ENCODE measurements at regions not wholly inside any gene's neighbourhood (a gene's known extent, or its start where the extent isn't known, plus 50 kb on each side); places are given as distances from the start of the nearest gene placed in this dataset.

DNA sequence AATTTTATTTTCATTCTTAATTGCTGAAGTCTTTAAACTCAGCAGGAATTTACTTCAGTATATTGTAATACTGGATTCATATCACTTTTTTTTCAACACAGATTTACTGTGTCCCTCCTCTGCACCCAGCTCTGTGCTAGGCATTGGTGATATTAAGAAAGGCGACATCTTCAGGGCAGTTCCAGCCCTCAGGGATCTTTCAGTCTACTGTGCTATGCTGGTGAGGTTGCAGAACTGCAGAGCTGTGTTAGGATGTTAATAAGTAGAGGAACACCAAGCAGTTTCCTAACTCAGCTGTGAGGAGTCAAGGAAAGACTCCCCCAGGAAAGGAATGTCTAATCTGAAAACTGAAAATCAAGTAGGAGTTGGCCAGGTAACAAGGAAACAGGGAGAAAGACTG is 158.2 kb upstream of the NPY start:
- no peak overlapping the region for H3K27ac ChIP-seq
- H3K36me3 ChIP-seq = no peaks in the 10 kb centered on the region
- no peaks in the 10 kb centered on the region for H3K4me1 ChIP-seq (replicated peaks)
- no peak for DNase-seq (ENCODE audit: low read depth in 1 of 2, low spot score in 2 of 2)
- H3K4me3 ChIP-seq = no peak overlapping the region
- no peaks in the 10 kb centered on the region for H3K9me3 ChIP-seq (replicated peaks)
- no peaks in the 10 kb centered on the region for H3K27me3 ChIP-seq (replicated peaks)

DNA sequence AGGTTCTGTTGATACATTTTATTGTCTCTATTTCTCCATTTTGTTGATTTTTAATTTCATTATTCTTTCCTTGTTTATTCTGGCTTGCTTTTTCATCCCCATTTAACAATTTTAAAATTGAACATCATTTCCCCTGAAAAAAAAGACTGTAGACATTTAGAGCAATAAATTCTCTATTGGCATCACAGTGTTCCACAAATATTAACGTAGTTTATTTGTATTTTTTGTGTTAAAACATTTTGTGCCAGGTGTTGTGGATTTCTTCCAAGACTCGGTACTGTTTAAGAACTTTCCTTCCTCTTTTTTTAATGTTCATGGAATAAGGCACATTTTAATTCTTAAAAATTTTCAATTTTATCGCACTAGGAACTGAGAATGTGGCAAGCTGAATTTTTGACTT is 156.1 kb upstream of the NPY start:
- H3K27ac ChIP-seq = no peak overlapping the region
- no peaks in the 10 kb centered on the region for H3K4me1 ChIP-seq (replicated peaks)
- H3K27me3 ChIP-seq (replicated peaks) = no peaks in the 10 kb centered on the region
- no peak for DNase-seq (ENCODE audit: low read depth in 1 of 2, low spot score in 2 of 2)
- H3K36me3 ChIP-seq = no peaks in the 10 kb centered on the region
- no peak overlapping the region for H3K4me3 ChIP-seq
- no peaks in the 10 kb centered on the region for H3K9me3 ChIP-seq (replicated peaks)

DNA sequence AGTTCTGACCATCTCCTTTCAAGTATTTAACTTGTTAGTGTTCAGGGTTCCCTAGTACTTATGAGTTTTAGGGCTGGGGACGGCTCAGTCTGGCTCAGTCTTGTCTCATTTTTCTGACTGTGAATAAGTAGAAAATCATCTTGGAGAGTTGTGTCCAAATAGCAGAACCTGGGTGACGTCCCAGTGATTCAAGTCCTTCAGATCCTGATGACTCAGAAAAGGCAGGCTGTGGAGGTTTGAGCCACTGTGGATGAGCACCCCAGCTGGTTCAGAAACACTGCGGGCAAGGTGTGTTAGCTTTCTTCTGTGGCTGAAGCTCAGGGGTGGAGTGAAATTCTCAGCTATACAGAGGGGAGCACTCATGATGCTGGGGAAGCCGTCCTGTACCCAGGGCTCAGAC is 154.4 kb upstream of the NPY start:
- Histone ChIP-seq H3K36me3 (no peaks in the 10 kb centered on the region), H3K27me3 (replicated peaks) (no peaks in the 10 kb centered on the region), H3K27ac (no peak overlapping the region), H3K9me3 (replicated peaks) (no peaks in the 10 kb centered on the region), H3K4me1 (replicated peaks) (no peaks in the 10 kb centered on the region), H3K4me3 (no peak overlapping the region)
- DNase-seq (ENCODE audit: low read depth in 1 of 2, low spot score in 2 of 2) = no peak

DNA sequence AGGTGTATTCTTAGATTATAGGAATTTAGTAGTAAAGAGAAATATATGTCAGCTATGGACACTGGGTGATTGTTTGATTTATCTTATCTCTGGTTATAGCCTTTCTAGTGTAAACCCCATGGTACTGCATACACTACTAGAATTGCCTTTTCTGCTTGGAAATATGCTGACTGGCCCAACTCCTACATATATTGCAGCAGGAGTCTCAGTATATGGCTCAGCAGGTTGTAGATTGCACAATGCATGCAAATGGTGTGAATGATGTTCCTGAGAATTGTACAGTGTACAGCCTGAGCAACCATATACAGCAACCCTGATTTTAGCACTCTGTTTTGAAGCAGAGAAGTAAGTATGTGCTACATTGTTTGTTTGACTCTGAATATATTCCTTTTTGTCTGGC is 153.4 kb upstream of the NPY start:
- Histone ChIP-seq H3K27ac (no peak overlapping the region), H3K4me3 (no peak overlapping the region), H3K9me3 (replicated peaks) (no peaks in the 10 kb centered on the region), H3K27me3 (replicated peaks) (no peaks in the 10 kb centered on the region), H3K36me3 (no peaks in the 10 kb centered on the region), H3K4me1 (replicated peaks) (no peaks in the 10 kb centered on the region)
- DNase-seq (ENCODE audit: low read depth in 1 of 2, low spot score in 2 of 2) = no peak

DNA sequence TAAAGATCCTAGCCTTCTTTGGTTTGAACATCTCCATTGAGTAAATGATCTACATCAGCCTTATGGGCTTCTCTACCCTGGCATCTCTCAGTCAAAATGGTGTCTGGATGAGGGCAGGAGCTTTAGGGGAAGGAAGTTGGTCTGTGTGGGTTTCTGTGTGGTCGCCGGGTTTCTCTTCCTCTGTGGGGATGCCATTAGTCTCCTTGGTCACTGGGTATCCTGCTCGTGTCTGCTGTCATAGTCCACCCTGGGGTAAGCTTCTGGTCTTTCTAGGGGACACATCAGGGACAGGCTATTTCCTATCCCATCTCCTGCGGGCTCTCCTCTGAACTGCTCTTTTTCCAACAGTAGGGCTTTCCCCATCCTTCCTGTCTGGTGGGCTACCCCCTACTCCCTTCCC is 150.3 kb upstream of the NPY start:
- H3K27me3 ChIP-seq (replicated peaks) = no peaks in the 10 kb centered on the region
- no peak for DNase-seq (ENCODE audit: low read depth in 1 of 2, low spot score in 2 of 2)
- H3K4me1 ChIP-seq (replicated peaks) = no peaks in the 10 kb centered on the region
- H3K36me3 ChIP-seq = no peaks in the 10 kb centered on the region
- no peak overlapping the region for H3K27ac ChIP-seq
- no peak overlapping the region for H3K4me3 ChIP-seq
- H3K9me3 ChIP-seq (replicated peaks) = no peaks in the 10 kb centered on the region

DNA sequence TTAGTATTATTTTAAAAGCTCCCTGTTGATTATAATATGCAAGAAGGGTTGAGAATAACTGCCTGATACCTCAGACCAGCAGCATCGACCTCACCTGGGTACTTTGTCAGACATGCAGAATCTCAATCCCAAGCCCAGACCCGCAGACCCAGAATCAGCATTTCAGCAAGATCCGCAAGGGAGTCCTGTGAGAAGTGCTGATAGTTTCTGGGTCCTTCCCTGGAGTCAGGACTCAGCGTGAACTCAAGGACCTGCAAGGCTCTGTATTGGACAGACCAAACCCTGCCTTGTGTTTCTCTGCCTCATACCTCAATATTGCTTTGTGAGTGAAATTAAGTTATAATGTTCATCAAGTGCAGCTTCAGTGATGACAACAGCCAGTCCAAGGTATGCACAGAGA is 149.5 kb upstream of the NPY start:
- H3K27me3 ChIP-seq (replicated peaks) = 0 out of 2 replicates have a peak, but pooled peaks cover 2% of the 10 kb centered on the region
- no peaks in the 10 kb centered on the region for H3K9me3 ChIP-seq (replicated peaks)
- no peak for DNase-seq (ENCODE audit: low read depth in 1 of 2, low spot score in 2 of 2)
- H3K4me1 ChIP-seq (replicated peaks) = no peaks in the 10 kb centered on the region
- H3K4me3 ChIP-seq = no peak overlapping the region
- H3K27ac ChIP-seq = no peak overlapping the region
- H3K36me3 ChIP-seq = no peaks in the 10 kb centered on the region

DNA sequence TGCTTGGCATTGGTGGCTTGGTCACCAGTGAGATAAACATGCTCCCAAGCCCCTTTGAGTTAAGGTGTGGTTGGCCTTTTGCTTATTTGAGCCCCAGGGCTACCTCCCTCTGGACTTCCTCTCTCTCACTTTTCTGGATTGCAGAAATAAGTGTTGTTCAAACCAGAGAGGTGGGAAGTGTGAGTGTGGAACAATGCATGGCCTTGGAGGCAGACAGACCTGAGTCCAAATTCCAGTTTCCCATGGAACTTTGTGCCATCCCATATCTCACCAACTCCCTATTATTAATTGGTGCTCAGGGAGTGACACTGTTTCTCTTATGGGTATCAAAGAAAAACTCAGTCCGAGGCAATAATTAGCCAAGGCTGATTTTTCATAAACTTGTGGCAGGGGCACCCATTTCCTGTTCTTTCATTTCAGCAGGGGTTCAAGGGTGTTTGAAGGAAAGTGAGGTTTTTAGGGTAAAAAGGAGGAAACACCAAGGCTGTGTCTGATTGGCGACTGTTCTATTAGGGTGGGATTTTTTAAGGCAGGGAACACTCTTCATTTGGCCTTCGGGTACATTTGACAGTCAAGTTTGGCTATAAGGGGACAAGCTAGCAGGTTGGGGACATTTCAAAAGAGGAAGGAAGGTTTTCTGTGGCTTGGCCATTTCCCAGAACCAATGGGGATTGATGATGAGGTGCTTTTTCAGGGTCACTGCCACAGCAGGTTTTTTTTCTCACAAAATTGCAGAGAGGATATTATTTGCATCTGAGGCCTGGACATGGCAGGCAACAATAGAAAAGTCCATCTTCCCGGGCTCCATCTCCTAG is 148.8 kb upstream of the NPY start:
- Histone ChIP-seq H3K36me3 (no peaks in the 10 kb centered on the region), H3K4me3 (no peak overlapping the region), H3K4me1 (replicated peaks) (no peaks in the 10 kb centered on the region), H3K9me3 (replicated peaks) (no peaks in the 10 kb centered on the region), H3K27ac (no peak overlapping the region), H3K27me3 (replicated peaks) (0 out of 2 replicates have a peak, but pooled peaks cover 3% of the 10 kb centered on the region)
- DNase-seq (ENCODE audit: low read depth in 1 of 2, low spot score in 2 of 2) = no peak

DNA sequence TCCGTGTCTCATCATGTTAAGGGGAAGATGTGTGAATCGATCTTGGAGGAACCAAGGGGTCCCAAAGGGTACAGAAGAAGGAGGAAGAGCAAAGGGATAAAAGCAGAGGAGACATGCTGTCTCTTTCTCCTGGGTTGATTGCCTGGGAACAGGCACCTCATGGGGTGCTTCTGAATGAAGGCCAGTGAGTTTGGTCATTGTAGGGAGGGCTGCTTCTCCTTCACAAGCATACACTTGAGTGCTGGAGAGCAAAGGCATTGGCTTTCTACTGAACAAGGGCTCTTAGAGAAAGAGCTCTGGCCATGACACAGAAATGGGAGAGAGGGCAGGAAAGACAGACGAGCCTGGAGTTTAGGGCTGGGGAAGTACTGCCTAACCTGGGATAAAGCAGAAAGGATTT is 146.7 kb upstream of the NPY start:
- Histone ChIP-seq H3K27me3 (replicated peaks) (0 out of 2 replicates have a peak, but pooled peaks cover 3% of the 10 kb centered on the region), H3K36me3 (no peaks in the 10 kb centered on the region), H3K4me1 (replicated peaks) (no peaks in the 10 kb centered on the region), H3K4me3 (no peak overlapping the region), H3K27ac (no peak overlapping the region), H3K9me3 (replicated peaks) (no peaks in the 10 kb centered on the region)
- DNase-seq (ENCODE audit: low read depth in 1 of 2, low spot score in 2 of 2) = no peak

DNA sequence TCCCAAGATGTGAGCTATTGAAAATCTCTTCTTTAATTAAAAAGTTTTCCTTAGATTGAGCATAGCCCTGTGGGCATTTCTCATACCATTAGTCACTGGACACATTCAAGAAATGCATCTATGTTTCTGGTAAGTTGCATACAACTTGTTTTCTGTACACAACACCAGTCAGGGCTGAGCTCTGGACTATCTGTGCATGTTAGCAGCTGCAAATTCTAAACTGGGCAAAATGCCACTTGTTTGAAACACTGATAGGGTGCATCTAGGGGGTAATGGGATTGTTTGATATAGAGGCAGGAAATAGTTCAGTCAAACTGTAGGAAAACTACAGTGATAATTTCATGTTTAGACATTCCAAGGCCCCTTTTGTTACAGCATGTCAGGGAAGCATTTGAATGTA is 145.6 kb upstream of the NPY start:
- H3K27ac ChIP-seq = no peak overlapping the region
- no peaks in the 10 kb centered on the region for H3K36me3 ChIP-seq
- H3K4me3 ChIP-seq = no peak overlapping the region
- H3K9me3 ChIP-seq (replicated peaks) = no peaks in the 10 kb centered on the region
- no peak for DNase-seq (ENCODE audit: low read depth in 1 of 2, low spot score in 2 of 2)
- H3K4me1 ChIP-seq (replicated peaks) = no peaks in the 10 kb centered on the region
- peaks cover 3% of the 10 kb centered on the region; the same call in 1 of the 2 replicates for H3K27me3 ChIP-seq (replicated peaks)

DNA sequence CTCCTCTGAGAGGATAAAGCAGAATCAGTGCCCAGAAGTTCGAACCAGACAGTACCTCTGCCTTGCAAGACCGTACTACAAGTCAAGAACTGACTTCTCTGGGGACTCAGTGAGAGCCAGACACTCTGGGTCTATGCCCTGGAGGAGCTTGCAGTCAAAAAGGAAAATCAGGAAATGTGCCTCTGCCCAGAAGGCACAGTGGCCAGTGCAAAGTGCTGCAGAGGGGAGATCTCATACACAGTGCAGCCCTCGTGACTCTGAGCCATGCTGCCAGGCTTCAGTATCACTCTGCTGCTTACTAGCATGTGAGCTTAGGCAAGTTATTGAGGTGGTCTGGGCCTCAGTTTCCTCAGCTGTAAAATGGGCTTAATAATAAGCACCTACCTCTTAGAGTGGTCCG is 144.0 kb upstream of the NPY start:
- peaks cover 3% of the 10 kb centered on the region; the same call in 1 of the 2 replicates for H3K27me3 ChIP-seq (replicated peaks)
- no peak overlapping the region for H3K4me3 ChIP-seq
- DNase-seq (ENCODE audit: low read depth in 1 of 2, low spot score in 2 of 2) = no peak
- no peaks in the 10 kb centered on the region for H3K9me3 ChIP-seq (replicated peaks)
- H3K4me1 ChIP-seq (replicated peaks) = no peaks in the 10 kb centered on the region
- no peak overlapping the region for H3K27ac ChIP-seq
- H3K36me3 ChIP-seq = no peaks in the 10 kb centered on the region

DNA sequence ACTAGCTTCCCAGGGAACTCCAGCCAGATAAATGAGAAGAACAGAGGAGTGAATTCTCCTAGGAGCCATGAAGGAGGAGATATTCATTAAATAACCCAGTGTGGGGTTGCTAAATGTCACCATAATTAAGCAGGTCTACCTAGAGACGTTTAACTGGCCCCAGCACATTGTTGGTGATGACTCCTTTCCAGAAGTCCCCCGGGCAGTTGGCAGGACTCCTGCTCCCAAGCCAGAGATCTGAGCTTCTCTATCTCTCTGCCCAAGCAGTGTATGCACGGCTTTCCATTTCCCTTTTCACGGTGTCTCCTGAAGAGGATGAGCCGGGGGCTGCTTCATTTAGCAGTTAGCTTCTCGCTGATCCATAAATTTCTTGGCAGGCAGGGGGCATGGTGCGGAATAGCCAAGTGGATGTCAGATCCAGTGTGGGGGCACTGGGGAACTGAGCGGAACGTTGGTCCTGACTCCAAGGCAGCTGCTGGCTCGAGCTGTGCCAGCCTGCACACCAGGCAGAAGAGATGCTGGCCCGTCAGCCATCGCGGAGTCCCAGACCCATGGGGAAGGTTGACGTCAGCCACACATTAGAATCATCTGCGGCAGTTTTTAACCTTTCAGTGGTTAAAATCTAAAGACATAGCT is 142.0 kb upstream of the NPY start:
- H3K4me3 ChIP-seq = no peak overlapping the region
- no peak overlapping the region for H3K27ac ChIP-seq
- H3K27me3 ChIP-seq (replicated peaks) = peaks cover 3% of the 10 kb centered on the region; the same call in 1 of the 2 replicates
- H3K36me3 ChIP-seq = no peaks in the 10 kb centered on the region
- H3K9me3 ChIP-seq (replicated peaks) = no peaks in the 10 kb centered on the region
- no peak for DNase-seq (ENCODE audit: low read depth in 1 of 2, low spot score in 2 of 2)
- no peaks in the 10 kb centered on the region for H3K4me1 ChIP-seq (replicated peaks)

DNA sequence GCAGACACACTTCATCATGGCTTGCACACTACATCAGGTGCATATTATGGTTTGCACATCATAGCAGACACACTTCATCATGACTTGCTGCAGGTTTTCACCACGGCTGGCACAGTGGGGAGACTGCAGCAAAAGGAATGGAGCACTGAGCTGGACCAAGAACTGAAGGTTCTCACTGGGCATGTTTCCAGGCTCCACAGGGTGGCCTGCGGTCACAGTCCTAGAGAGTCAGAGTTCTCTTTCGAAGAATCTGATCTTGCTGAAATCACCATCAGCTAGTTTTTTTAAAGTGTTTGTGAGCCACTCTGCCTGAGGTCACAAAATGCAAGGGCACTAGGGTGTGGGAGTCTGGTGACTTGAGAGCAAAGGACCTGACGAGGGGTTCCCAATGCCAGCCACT is 140.4 kb upstream of the NPY start:
- H3K27ac ChIP-seq = no peak overlapping the region
- no peak overlapping the region for H3K4me3 ChIP-seq
- H3K27me3 ChIP-seq (replicated peaks) = peaks cover 7% of the 10 kb centered on the region; the same call in 1 of the 2 replicates
- no peaks in the 10 kb centered on the region for H3K4me1 ChIP-seq (replicated peaks)
- DNase-seq (ENCODE audit: low read depth in 1 of 2, low spot score in 2 of 2) = no peak
- no peaks in the 10 kb centered on the region for H3K36me3 ChIP-seq
- H3K9me3 ChIP-seq (replicated peaks) = 0 out of 2 replicates have a peak, but pooled peaks cover 2% of the 10 kb centered on the region

DNA sequence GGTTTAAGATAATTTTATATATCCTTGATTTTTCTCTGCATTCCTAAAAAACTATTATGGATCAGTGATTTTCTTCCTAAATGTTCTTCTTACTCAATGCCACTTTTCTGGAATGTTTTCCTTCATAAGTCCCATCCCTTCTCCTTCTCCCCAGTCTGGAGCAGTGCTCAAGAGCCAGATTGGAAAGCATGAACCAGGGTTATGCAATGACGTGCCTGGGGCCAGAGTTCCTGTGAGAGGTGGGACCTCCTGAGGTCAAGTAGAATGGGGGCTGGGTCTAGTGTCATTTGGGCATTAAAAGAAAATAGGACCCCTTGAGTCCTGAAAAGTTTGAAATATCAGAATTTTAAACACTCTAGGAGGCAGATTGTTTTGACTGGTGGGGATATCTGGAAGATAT is 132.0 kb upstream of the NPY start:
- H3K9me3 ChIP-seq (replicated peaks) = 0 out of 2 replicates have a peak, but pooled peaks cover 2% of the 10 kb centered on the region
- H3K27ac ChIP-seq = no peak overlapping the region
- no peaks in the 10 kb centered on the region for H3K4me1 ChIP-seq (replicated peaks)

DNA sequence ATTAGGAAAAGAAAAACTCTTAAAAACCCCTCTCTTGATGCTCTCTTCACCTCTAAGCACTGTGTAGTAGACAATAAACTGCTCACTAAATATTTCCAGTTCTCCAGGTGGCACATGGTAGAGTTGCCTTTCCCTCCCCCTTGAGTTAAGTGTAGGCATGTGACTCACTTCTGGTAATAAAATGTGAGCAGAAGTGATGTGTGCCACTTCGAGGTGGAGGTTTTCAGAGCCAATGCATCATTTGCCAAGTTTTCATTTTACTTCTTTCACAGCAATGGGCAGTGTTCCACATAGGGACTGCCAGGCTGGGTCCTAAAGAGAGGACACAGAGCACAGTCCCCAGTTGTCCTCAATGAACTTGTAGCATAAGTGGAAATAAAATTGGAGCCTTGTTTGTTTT is 131.6 kb upstream of the NPY start:
- Histone ChIP-seq H3K4me3 (no peak overlapping the region), H3K9me3 (replicated peaks) (0 out of 2 replicates have a peak, but pooled peaks cover 2% of the 10 kb centered on the region), H3K27ac (no peak overlapping the region), H3K36me3 (no peaks in the 10 kb centered on the region), H3K4me1 (replicated peaks) (no peaks in the 10 kb centered on the region), H3K27me3 (replicated peaks) (peaks cover 3% of the 10 kb centered on the region)
- no peak for DNase-seq (ENCODE audit: low read depth in 1 of 2, low spot score in 2 of 2)

More for the DNA sequence above, 132.0 kb upstream of the NPY start:
- Histone ChIP-seq H3K36me3 (no peaks in the 10 kb centered on the region), H3K27me3 (replicated peaks) (peaks cover 4% of the 10 kb centered on the region), H3K4me3 (no peak overlapping the region)
- DNase-seq (ENCODE audit: low read depth in 1 of 2, low spot score in 2 of 2) = no peak

All from SJSA1 (cell line).